HPDE6-E6E7 (cell line): ENCODE measurements at regions not wholly inside any gene's neighbourhood (a gene's known extent, or its start where the extent isn't known, plus 50 kb on each side); places are given as distances from the start of the nearest gene placed in this dataset.

ENCODE experiments used
- DNase-seq: peaks from one replicate; pipeline ENCODE4 v3.0.0; 2011; ENCODE audit warnings: missing footprints; ENCODE audit errors: extremely low spot score

- no peak for DNase-seq
Measured at GRCh38 chr4:123807866-123808265, 411.3 kb downstream of the SPRY1 start.

- no peak for DNase-seq
Measured at GRCh38 chr4:123809864-123810263, 413.3 kb downstream of the SPRY1 start.

GRCh38 chr4:123812066-123812390, 415.4 kb downstream of the SPRY1 start:
- no peak for DNase-seq

DNA sequence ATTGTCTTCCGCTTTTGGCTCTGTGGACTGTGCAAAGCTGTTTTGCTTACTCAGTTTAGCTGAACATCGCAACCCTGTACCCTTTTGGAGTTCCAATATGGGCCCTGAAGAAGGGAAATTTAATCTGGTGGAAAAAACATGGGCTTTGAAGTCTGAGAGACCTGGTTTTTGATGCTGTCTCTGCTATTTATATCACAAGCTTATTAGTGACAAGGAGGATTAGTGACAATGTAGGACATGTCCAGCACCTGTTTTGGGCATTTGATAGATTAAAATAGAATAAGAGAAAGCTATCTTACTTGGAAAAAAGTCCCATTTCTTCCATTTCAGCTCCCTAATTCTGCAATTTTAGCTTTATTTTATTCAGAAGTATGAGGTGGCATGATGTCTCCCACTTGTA, 417.3 kb downstream of the SPRY1 start:
- DNase-seq = no peak

- DNase-seq = no peak
Measured at GRCh38 chr4:123816462-123816861, 419.9 kb downstream of the SPRY1 start.

DNA sequence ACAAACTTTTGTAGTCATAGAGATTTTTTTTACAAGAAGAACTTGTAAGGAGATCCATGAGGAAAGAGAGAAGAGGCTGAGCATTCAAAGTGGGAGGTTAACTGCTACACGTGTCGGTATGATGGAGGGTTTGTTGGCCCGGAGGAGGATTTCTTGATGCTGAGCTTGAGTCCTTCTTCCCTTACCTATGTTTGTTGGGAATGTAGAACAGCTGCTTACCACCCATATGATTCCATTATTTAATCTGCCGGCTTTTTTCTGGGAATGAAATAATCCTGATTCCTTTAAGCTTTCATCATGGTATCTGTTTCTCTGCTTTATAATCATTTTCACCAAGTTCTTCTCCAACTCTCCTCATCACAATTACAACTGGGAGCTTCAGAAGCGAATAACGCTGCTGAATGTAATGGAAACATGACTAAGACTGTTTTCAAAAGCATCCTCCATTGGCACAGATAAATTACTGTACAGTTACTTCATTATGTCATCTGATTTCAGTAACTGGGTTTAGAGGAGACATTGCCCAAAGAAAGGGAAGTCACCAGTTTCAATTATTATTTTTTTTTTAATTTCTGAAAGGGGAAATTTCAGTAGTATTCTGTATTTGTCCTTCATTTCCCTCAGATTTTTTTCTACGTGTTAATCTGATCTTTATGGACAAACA, 420.6 kb downstream of the SPRY1 start:
- no peak for DNase-seq

GRCh38 chr4:123819362-123820035, 422.9 kb downstream of the SPRY1 start:
- peak; percentile 12 for DNase-seq

DNA sequence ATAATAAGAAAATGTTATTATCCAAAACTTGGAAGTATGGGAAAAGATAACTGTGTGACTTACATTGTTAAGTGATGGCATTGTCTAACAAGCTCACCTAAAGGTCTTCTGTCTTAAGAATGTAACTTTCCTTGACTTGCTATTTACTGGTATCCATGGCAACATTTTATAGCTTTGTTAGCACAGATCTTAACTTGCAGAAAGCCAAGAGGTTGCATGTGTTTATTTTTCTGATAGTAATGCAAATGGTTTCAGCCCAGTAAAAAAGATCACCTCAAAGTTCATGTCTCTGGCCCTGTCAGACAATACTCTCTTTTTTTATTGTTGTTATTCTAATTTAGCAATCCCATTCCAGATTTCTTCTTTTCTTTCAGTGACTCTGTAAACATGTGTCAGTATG, 425.3 kb downstream of the SPRY1 start:
- no peak for DNase-seq

DNA sequence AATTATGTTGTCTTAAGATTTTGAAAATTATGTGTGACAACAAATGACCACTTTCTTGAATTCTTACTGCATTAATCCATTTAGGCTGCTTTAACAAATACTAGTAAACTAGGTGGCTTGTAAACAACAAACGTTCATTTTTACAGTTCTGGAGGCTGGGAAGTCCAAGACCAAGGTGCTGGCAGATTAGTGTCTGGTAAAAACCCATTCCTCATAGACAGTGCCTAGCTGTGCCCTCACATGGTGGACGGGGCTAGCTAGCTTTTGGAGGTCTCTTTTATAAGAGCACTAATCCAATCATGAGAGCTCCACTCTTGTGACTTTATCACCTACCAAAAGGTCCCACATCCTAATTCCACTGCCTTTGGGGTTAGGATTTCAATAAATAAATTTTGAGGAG, 425.8 kb downstream of the SPRY1 start:
- DNase-seq = no peak

DNA sequence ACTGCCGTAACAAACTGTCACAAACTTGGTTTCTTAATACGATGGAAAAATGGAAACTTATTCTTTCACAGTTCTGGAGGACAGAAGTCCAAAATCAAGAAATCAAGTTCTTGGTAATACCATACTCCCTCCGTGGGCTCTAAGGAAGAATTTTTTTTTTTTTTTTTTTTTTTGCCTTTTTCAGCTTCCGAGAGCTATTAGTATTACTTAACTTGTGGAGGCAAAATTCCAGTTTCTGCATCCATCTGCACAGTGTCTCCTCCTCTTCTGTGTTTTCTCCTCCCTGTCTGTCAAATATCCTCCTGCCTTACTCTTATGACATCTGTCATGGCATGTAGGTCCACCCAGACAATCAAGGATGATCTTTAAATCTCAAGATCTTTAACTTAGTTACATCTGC, 426.6 kb downstream of the SPRY1 start:
- no peak for DNase-seq

- no peak for DNase-seq
Measured at GRCh38 chr4:123824524-123824923, 427.9 kb downstream of the SPRY1 start.

DNA sequence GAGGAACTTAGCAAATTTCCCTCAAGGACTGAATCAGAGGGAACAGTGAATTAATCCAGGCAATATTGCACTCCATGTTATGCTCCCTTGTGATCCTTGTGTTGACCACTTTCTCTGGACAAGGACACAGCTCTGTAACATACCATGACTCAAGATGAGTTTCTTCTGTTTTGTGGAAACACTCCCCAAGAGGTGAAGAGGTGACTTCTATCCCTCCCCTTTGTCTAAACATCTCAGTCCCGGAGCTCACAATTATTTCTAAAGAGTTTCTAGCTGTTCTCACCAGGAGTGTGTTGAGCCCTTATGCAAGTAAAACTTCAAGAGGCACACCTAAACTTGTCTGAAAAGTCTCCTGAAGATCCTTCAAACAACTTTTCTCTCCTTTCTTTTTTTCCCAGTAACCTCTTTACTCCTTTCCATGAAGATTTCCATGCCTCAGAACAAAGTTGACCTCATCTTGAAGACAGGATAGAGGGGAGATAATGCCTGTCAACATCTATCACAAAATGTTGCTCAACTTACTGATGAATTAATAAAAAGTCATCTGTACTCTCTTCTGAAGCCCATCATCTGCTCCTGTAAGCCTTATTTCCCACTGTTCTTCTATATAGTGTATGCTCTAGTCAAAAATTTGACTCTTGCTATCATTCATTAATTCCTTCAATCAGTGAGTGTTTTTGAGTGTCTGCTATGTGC, 429.1 kb downstream of the SPRY1 start:
- no peak for DNase-seq

- DNase-seq = no peak
Measured at GRCh38 chr4:123826896-123827295, 430.3 kb downstream of the SPRY1 start.

DNA sequence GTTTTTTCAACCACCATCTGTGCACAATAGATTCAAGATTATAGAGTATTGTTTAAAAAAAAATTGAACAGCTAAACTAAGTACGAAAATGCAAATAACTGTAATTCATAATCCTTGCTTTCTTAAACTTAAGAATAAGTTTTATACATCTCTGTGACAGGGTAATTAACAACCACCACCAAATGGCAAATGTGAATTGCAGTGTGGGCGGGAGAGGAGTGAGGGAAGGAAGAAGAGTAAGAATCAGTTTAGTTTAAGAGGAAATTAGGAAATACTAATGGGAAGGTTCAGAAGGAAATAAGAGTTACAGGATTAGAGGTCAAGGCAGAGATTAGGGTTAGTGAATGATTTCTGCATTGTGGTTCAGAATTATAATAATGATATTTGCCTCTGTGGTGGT, 430.9 kb downstream of the SPRY1 start:
- no peak for DNase-seq

DNA sequence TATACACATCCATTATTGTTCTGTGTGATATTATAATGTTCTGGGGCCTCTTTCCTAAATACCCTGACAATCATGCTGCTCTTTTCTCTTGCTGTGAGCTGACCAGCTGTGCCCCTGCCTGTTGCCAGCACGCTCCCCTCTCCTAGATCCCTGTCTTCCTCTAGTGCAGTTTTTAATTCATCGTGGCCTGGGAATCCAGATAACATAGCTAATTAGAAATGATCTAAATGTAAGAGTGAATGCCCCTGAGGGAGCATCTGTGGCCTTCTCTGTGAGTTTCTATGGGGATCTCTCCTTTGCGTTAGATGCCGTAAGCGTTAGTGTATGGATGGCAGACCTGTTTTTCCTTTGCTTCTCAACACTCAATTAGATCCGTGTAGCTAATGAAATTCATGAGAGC, 434.3 kb downstream of the SPRY1 start:
- no peak for DNase-seq

GRCh38 chr4:123832173-123833026, 435.8 kb downstream of the SPRY1 start:
- DNase-seq = peak; percentile 38

DNA sequence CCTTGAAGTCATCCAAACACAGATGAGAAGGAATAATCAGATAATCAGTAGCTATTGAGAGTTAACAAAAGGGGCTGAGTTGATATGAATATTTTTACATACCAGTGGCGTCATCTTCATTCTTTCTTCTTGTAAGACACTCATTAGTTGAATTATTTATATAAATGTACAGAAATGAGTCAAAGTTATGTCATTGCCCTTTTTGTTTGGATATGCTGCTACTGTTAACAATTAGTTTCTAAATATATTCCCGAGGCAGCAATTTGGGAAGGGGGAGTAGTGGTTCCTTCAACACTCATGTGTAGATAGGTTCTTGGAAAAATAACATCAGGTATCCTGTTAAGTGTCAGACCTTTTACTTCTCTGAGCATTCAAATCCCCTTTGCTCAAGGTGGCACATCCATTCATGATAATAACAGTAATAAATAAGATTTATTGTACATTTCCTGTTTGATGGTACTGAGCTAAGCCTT, 436.6 kb downstream of the SPRY1 start:
- DNase-seq = no peak

DNA sequence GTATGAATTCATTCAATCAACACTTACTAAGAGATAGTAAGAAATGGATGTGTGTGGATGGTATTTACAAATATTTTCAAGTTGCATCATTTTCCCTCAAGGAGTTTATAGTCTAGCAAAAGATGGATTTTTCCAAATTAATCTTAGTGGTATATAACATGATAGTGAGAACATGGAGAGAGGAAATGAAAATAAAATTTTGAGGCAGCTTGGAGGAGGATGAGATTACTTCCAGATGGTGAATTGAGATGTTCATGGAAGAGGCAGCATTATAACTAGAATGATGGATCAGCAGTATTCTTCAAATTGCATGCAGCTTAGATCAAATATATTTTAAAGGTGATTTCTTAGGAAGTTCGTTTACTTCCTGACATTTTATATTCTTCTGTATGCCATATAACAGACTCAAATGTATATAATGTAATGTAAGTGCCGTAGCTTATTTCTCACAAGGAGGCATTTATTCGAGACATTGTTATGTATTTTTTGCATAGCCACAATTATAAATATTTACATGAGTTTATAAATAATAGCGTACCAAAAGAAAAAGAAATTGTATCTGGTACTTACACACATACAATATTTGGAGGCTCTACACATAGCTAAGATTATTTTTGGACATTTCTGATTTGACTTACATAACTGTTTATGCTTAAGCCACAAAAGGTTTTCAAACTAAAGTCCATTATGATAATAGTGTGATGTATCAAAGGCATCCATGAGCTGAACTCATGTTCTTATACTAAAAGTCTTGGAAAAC, 439.4 kb downstream of the SPRY1 start:
- no peak for DNase-seq

DNA sequence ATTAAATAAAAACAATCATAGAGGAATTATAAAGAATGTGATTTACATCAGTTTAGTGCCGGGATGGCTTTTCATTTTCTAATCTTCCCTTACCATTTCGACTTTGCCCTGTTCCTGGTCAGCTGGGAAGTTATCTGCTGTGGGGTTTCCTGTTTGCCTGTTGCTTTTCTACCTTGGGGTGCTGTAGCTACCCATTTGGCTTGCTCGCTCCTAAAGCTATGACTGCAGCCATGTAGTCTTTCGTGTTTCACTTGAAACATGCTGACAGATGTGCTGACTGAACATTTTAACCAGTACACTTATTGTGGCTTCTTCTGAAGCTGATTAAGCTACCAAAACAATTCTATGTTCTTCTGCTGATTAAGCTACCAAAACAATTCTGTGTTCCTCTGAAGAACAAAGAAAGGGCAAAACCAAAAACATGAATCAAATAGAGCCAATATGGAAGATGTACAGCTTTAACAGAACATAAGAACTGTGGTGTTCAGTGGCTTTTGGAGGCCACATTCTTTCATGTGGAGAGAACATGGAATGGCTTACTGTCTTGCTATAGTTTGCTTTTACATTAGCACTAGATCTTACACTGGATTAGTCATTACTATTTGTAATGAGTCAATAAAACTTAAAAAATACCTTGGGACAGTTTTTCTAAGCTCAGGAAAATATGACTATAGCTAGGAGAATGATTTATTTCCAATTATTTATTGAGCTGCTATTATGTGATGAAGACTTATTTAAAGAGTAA, 440.4 kb downstream of the SPRY1 start:
- DNase-seq = no peak

GRCh38 chr4:123838474-123838873, 441.9 kb downstream of the SPRY1 start:
- no peak for DNase-seq

- DNase-seq = no peak
Measured at GRCh38 chr4:123840197-123840596, 443.6 kb downstream of the SPRY1 start.
